Body of pancreas (tissue), 4 donors: ENCODE measurements at regions not wholly inside any gene's neighbourhood (a gene's known extent, or its start where the extent isn't known, plus 50 kb on each side); places are given as distances from the start of the nearest gene placed in this dataset.

ENCODE experiments used
- ATAC-seq: fragments of 150-250 bp; one replicate; pipeline ENCODE4 v1.9.1; 2016
- DNase-seq, 4 donors: peaks; one replicate each; pipeline ENCODE4 v3.0.0-alpha.2; 2019
- H3K27ac ChIP-seq, 4 donors: fragments of 200-600 bp; sonication (generic); 1 replicate in 3 of 4; 2 replicates in 1 of 4; pipeline versions ENCODE4 v1.5.1 to v1.6.1; 2016 to 2019; ENCODE audit warnings: mild to moderate bottlenecking in 1 of 4, mixed read lengths in 1 of 4, moderate library complexity in 1 of 4
- H3K27me3 ChIP-seq, 2 donors: fragments of 200-600 bp; sonication (generic); one replicate each; pipeline ENCODE4 v1.6.0; 2016; ENCODE audit warnings: mild to moderate bottlenecking in 1 of 2
- H3K36me3 ChIP-seq, 2 donors: fragments of 200-600 bp; sonication (generic); replicated peaks in 1 of 2; 2 replicates each; pipeline ENCODE4 v1.5.1; 2016; ENCODE audit warnings: low read depth in 2 of 2; ENCODE audit not compliant: insufficient read depth in 1 of 2
- H3K4me1 ChIP-seq: fragments of 200-600 bp; sonication (generic); one replicate; pipeline ENCODE4 v1.6.0; 2016
- H3K4me3 ChIP-seq, 2 donors: fragments of 200-600 bp; sonication (generic); 1 replicate in 1 of 2; 2 replicates in 1 of 2; pipeline ENCODE4 v1.5.1; 2016 to 2019
- H3K9me3 ChIP-seq, 3 donors: fragments of 200-600 bp; sonication (generic); 1 replicate in 2 of 3; 2 replicates in 1 of 3; pipeline ENCODE4 v1.5.1; 2016
- CTCF ChIP-seq, 7 experiments: fragments of 450-650 bp in 4 of 7; fragments of 200-600 bp in 3 of 7; sonication (generic) in 3 of 7; IDR thresholded peaks; one replicate each; pipeline ENCODE4 v1.5.1; 2016 to 2019; ENCODE audit warnings: antibody characterized with exemption in 7 of 7
- POLR2A ChIP-seq, 3 donors: fragments of 450-650 bp; IDR thresholded peaks; one replicate each; pipeline ENCODE4 v1.6.1; 2016; ENCODE audit warnings: antibody characterized with exemption in 3 of 3, mild to moderate bottlenecking in 2 of 3
- WGBS, 2 donors: methylation state at CpG; one replicate each; pipeline ENCODE4 v1.1.5; 2017; 5-methylcytosine and 5-hydroxymethylcytosine counted together
- intact Hi-C: fragments of 100-400 bp; cut with DNase I; formaldehyde crosslinking; loops from one replicate; pipeline ENCODE4 v1.15.1; 2023

- no peak for ATAC-seq
- TF ChIP-seq POLR2A (IDR thresholded peaks at IDR 0.05) (no peak), CTCF (IDR thresholded peaks at IDR 0.05) (no peak)
- no peak for DNase-seq
- 6 to 14% methylated on average over 2 of the region's 2 CpGs for WGBS, 2 donors
- no peak overlapping the region for H3K27ac ChIP-seq
- H3K36me3 ChIP-seq = no peaks in the 10 kb centered on the region
- H3K4me1 ChIP-seq = no peaks in the 10 kb centered on the region
- intact Hi-C loops = no loop called here
- H3K27me3 ChIP-seq = no peaks in the 10 kb centered on the region
- H3K4me3 ChIP-seq = no peak overlapping the region
- no peaks in the 10 kb centered on the region for H3K9me3 ChIP-seq
Measured at GRCh38 chr5:33160871-33161270, 279.9 kb upstream of the TARS1 start.

- intact Hi-C loops = no loop called here
- H3K4me1 ChIP-seq = no peaks in the 10 kb centered on the region
- no peaks in the 10 kb centered on the region for H3K27me3 ChIP-seq
- 49 to 66% methylated on average over 3 of the region's 3 CpGs for WGBS, 2 donors
- no peak overlapping the region for H3K4me3 ChIP-seq
- H3K36me3 ChIP-seq = no peaks in the 10 kb centered on the region
- ATAC-seq (no peak), DNase-seq (no peak)
- TF ChIP-seq CTCF (IDR thresholded peaks at IDR 0.05) (no peak), POLR2A (IDR thresholded peaks at IDR 0.05) (no peak)
- no peak overlapping the region for H3K27ac ChIP-seq
- H3K9me3 ChIP-seq = no peaks in the 10 kb centered on the region
Measured at GRCh38 chr5:33161421-33161820, 279.3 kb upstream of the TARS1 start.

- Histone ChIP-seq H3K27me3 (no peaks in the 10 kb centered on the region), H3K9me3 (no peaks in the 10 kb centered on the region), H3K4me3 (no peak overlapping the region), H3K4me1 (no peaks in the 10 kb centered on the region), H3K27ac (no peak overlapping the region), H3K36me3 (no peaks in the 10 kb centered on the region)
- 88 to 93% methylated on average over 18 of the region's 18 CpGs for WGBS, 2 donors
- intact Hi-C loops = no loop called here
- TF ChIP-seq POLR2A (IDR thresholded peaks at IDR 0.05) (no peak), CTCF (IDR thresholded peaks at IDR 0.05) (no peak)
- ATAC-seq = no peak
- DNase-seq = no peak
Measured at GRCh38 chr5:33162057-33162456, 278.7 kb upstream of the TARS1 start.

- DNase-seq = no peak
- H3K36me3 ChIP-seq = no peaks in the 10 kb centered on the region
- 63 to 74% methylated on average over 4 of the region's 4 CpGs for WGBS, 2 donors
- TF ChIP-seq POLR2A (IDR thresholded peaks at IDR 0.05) (no peak), CTCF (IDR thresholded peaks at IDR 0.05) (no peak)
- H3K4me1 ChIP-seq = no peaks in the 10 kb centered on the region
- H3K9me3 ChIP-seq = peaks cover 0 to 5% (median 0%) of the 10 kb centered on the region in 3 donors
- no peak overlapping the region for H3K27ac ChIP-seq
- H3K27me3 ChIP-seq = no peaks in the 10 kb centered on the region
- ATAC-seq = no peak
- H3K4me3 ChIP-seq = no peak overlapping the region
- intact Hi-C loops = no loop called here
Measured at GRCh38 chr5:33166522-33166921, 274.2 kb upstream of the TARS1 start.

- H3K4me1 ChIP-seq = no peaks in the 10 kb centered on the region
- H3K27me3 ChIP-seq = no peaks in the 10 kb centered on the region
- intact Hi-C loops = no loop called here
- no peak overlapping the region for H3K27ac ChIP-seq
- H3K36me3 ChIP-seq = no peaks in the 10 kb centered on the region
- peaks cover 0 to 5% (median 0%) of the 10 kb centered on the region in 3 donors for H3K9me3 ChIP-seq
- WGBS, 2 donors = 0 to 33% methylated on average over 1 to 2 of the region's 2 CpGs
- DNase-seq = no peak
- no peak for ATAC-seq
- no peak overlapping the region for H3K4me3 ChIP-seq
- TF ChIP-seq POLR2A (IDR thresholded peaks at IDR 0.05) (no peak), CTCF (IDR thresholded peaks at IDR 0.05) (no peak)
Measured at GRCh38 chr5:33166948-33167347, 273.8 kb upstream of the TARS1 start.
